ENCODE measurements at regions not wholly inside any gene's neighbourhood (a gene's known extent, or its start where the extent isn't known, plus 50 kb on each side); places are given as distances from the start of the nearest gene placed in this dataset.

- no peaks in the 10 kb centered on the region for H3K79me2 ChIP-seq (ENCODE audit: control insufficient read depth, insufficient read depth, low read length)
- no peak overlapping the region for H4K5ac ChIP-seq (ENCODE audit: low read length)
- H3K27me3 ChIP-seq (ENCODE audit: insufficient read depth, low read length, poor library complexity) = no peaks in the 10 kb centered on the region
- no peak overlapping the region for H3K23ac ChIP-seq (ENCODE audit: low read length)
- no peak overlapping the region for H2BK120ac ChIP-seq (ENCODE audit: low read depth, low read length)
- H3K27ac ChIP-seq (ENCODE audit: low read depth, low read length) = no peak overlapping the region
- H3K36me3 ChIP-seq (ENCODE audit: control insufficient read depth, insufficient read depth, low read length) = no peaks in the 10 kb centered on the region
- WGBS (ENCODE audit: extremely low coverage, insufficient coverage, low lambda C conversion rate) = no CpG with 5 or more reads among the region's 1 CpG
- peak; percentile 29 for DNase-seq
- H3K4me2 ChIP-seq (ENCODE audit: low read length) = no peak overlapping the region
- H3K9ac ChIP-seq (ENCODE audit: low read length) = no peak overlapping the region
- no peaks in the 10 kb centered on the region for H3K4me1 ChIP-seq (ENCODE audit: control insufficient read depth, low read depth, low read length)
- no peak overlapping the region for H3K56ac ChIP-seq (ENCODE audit: low read length)
- no peak overlapping the region for H3K4me3 ChIP-seq (ENCODE audit: low read length)
- H2BK15ac ChIP-seq (replicated peaks; ENCODE audit: low read depth) = no peak overlapping the region
- no peak overlapping the region for H2AK5ac ChIP-seq (ENCODE audit: low read length)
- no peaks in the 10 kb centered on the region for H3K79me1 ChIP-seq (ENCODE audit: low read length)
- no peak overlapping the region for H3K18ac ChIP-seq (ENCODE audit: low read length)
- no peak overlapping the region for H3K4ac ChIP-seq (ENCODE audit: low read depth, low read length)
- H2BK5ac ChIP-seq (ENCODE audit: low read length) = no peak overlapping the region
- no peak overlapping the region for H4K8ac ChIP-seq (ENCODE audit: low read depth, low read length)
Observed at GRCh38 chr4:129929052-129929451, 833.1 kb downstream of the C4orf33 start.

DNA sequence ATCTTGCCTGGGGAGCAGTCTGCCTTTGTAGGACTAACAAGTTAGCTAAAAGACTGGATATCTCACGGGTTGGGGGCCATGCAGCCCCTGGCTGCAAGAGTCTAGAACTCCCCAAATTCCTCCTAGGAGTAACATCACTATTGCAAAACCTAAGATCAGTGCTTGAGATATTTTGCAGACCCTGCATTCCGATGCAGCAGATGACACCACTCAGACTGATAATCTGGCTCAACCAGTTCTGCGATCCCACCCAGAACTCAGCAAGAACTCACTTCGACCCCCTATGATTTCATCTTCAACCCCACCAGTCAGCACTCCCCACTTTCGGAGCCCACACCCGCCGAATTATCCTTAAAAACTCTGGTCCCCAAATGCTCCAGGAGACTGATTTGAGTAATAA, 834.0 kb downstream of the C4orf33 start:
- Histone ChIP-seq H3K9ac (ENCODE audit: low read length) (no peak overlapping the region), H3K4ac (ENCODE audit: low read depth, low read length) (no peak overlapping the region), H4K5ac (ENCODE audit: low read length) (no peak overlapping the region), H3K27ac (ENCODE audit: low read depth, low read length) (no peak overlapping the region), H2AK5ac (ENCODE audit: low read length) (no peak overlapping the region), H3K79me1 (ENCODE audit: low read length) (no peaks in the 10 kb centered on the region), H2BK5ac (ENCODE audit: low read length) (no peak overlapping the region), H3K4me3 (ENCODE audit: low read length) (no peak overlapping the region), H3K36me3 (ENCODE audit: control insufficient read depth, insufficient read depth, low read length) (no peaks in the 10 kb centered on the region), H2BK15ac (replicated peaks; ENCODE audit: low read depth) (no peak overlapping the region), H4K8ac (ENCODE audit: low read depth, low read length) (no peak overlapping the region), H3K4me1 (ENCODE audit: control insufficient read depth, low read depth, low read length) (no peaks in the 10 kb centered on the region), H3K23ac (ENCODE audit: low read length) (no peak overlapping the region), H3K27me3 (ENCODE audit: insufficient read depth, low read length, poor library complexity) (no peaks in the 10 kb centered on the region), H2BK120ac (ENCODE audit: low read depth, low read length) (no peak overlapping the region), H3K56ac (ENCODE audit: low read length) (no peak overlapping the region), H3K79me2 (ENCODE audit: control insufficient read depth, insufficient read depth, low read length) (no peaks in the 10 kb centered on the region), H3K4me2 (ENCODE audit: low read length) (no peak overlapping the region), H3K18ac (ENCODE audit: low read length) (no peak overlapping the region)
- DNase-seq = peak; percentile 39
- WGBS (ENCODE audit: extremely low coverage, insufficient coverage, low lambda C conversion rate) = no CpG with 5 or more reads among the region's 7 CpGs

GRCh38 chr4:129950217-129950616, 854.3 kb downstream of the C4orf33 start:
- no peak overlapping the region for H3K4me2 ChIP-seq (ENCODE audit: low read length)
- no peak overlapping the region for H3K9ac ChIP-seq (ENCODE audit: low read length)
- H3K56ac ChIP-seq (ENCODE audit: low read length) = no peak overlapping the region
- no peak overlapping the region for H2BK5ac ChIP-seq (ENCODE audit: low read length)
- H4K5ac ChIP-seq (ENCODE audit: low read length) = no peak overlapping the region
- H2BK120ac ChIP-seq (ENCODE audit: low read depth, low read length) = no peak overlapping the region
- no peaks in the 10 kb centered on the region for H3K79me1 ChIP-seq (ENCODE audit: low read length)
- H3K18ac ChIP-seq (ENCODE audit: low read length) = no peak overlapping the region
- H4K8ac ChIP-seq (ENCODE audit: low read depth, low read length) = no peak overlapping the region
- no peaks in the 10 kb centered on the region for H3K79me2 ChIP-seq (ENCODE audit: control insufficient read depth, insufficient read depth, low read length)
- H3K4me3 ChIP-seq (ENCODE audit: low read length) = no peak overlapping the region
- no peak overlapping the region for H2BK15ac ChIP-seq (replicated peaks; ENCODE audit: low read depth)
- no peaks in the 10 kb centered on the region for H3K27me3 ChIP-seq (ENCODE audit: insufficient read depth, low read length, poor library complexity)
- H3K23ac ChIP-seq (ENCODE audit: low read length) = no peak overlapping the region
- no peak overlapping the region for H2AK5ac ChIP-seq (ENCODE audit: low read length)
- no peaks in the 10 kb centered on the region for H3K4me1 ChIP-seq (ENCODE audit: control insufficient read depth, low read depth, low read length)
- no peak overlapping the region for H3K4ac ChIP-seq (ENCODE audit: low read depth, low read length)
- DNase-seq = no peak
- no CpG with 5 or more reads among the region's 3 CpGs for WGBS (ENCODE audit: extremely low coverage, insufficient coverage, low lambda C conversion rate)
- no peaks in the 10 kb centered on the region for H3K36me3 ChIP-seq (ENCODE audit: control insufficient read depth, insufficient read depth, low read length)
- no peak overlapping the region for H3K27ac ChIP-seq (ENCODE audit: low read depth, low read length)

DNA sequence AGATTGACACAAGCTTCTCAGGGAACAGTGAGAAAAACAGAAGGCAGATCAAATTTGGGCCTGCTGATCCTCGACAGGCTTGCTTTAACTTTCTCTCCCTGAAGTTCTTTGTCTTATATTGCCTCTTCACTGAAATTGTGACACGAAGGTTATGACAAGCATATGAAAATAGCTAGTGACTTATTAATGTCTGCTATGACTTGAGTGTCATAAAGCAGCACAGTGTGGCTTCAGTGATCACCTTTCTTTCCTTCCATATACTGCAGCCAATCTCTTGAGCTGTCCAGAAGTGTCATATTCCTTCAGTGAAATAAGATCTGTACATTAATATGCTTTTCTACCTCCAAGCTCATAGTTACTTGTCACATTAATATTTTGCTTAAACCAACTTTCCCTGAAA, 870.2 kb downstream of the C4orf33 start:
- Histone ChIP-seq H3K79me1 (ENCODE audit: low read length) (no peaks in the 10 kb centered on the region), H3K4ac (ENCODE audit: low read depth, low read length) (no peak overlapping the region), H3K23ac (ENCODE audit: low read length) (no peak overlapping the region), H3K18ac (ENCODE audit: low read length) (no peak overlapping the region), H4K5ac (ENCODE audit: low read length) (no peak overlapping the region), H3K27ac (ENCODE audit: low read depth, low read length) (no peak overlapping the region), H3K36me3 (ENCODE audit: control insufficient read depth, insufficient read depth, low read length) (no peaks in the 10 kb centered on the region), H3K27me3 (ENCODE audit: insufficient read depth, low read length, poor library complexity) (no peaks in the 10 kb centered on the region), H3K4me1 (ENCODE audit: control insufficient read depth, low read depth, low read length) (no peaks in the 10 kb centered on the region), H3K4me3 (ENCODE audit: low read length) (no peak overlapping the region), H2BK5ac (ENCODE audit: low read length) (no peak overlapping the region), H3K56ac (ENCODE audit: low read length) (no peak overlapping the region), H3K4me2 (ENCODE audit: low read length) (no peak overlapping the region), H2AK5ac (ENCODE audit: low read length) (no peak overlapping the region), H4K8ac (ENCODE audit: low read depth, low read length) (no peak overlapping the region), H3K79me2 (ENCODE audit: control insufficient read depth, insufficient read depth, low read length) (no peaks in the 10 kb centered on the region), H3K9ac (ENCODE audit: low read length) (no peak overlapping the region), H2BK15ac (replicated peaks; ENCODE audit: low read depth) (no peak overlapping the region), H2BK120ac (ENCODE audit: low read depth, low read length) (no peak overlapping the region)
- WGBS (ENCODE audit: extremely low coverage, insufficient coverage, low lambda C conversion rate) = no CpG with 5 or more reads among the region's 2 CpGs
- DNase-seq = no peak

GRCh38 chr4:129968366-129968765, 872.4 kb downstream of the C4orf33 start:
- Histone ChIP-seq H3K27ac (ENCODE audit: low read depth, low read length) (no peak overlapping the region), H3K4me2 (ENCODE audit: low read length) (no peak overlapping the region), H2BK5ac (ENCODE audit: low read length) (no peak overlapping the region), H3K36me3 (ENCODE audit: control insufficient read depth, insufficient read depth, low read length) (no peaks in the 10 kb centered on the region), H3K79me2 (ENCODE audit: control insufficient read depth, insufficient read depth, low read length) (no peaks in the 10 kb centered on the region), H4K5ac (ENCODE audit: low read length) (no peak overlapping the region), H3K4me1 (ENCODE audit: control insufficient read depth, low read depth, low read length) (no peaks in the 10 kb centered on the region), H3K79me1 (ENCODE audit: low read length) (no peaks in the 10 kb centered on the region), H3K27me3 (ENCODE audit: insufficient read depth, low read length, poor library complexity) (no peaks in the 10 kb centered on the region), H2AK5ac (ENCODE audit: low read length) (no peak overlapping the region), H3K23ac (ENCODE audit: low read length) (no peak overlapping the region), H4K8ac (ENCODE audit: low read depth, low read length) (no peak overlapping the region), H2BK15ac (replicated peaks; ENCODE audit: low read depth) (no peak overlapping the region), H2BK120ac (ENCODE audit: low read depth, low read length) (no peak overlapping the region), H3K56ac (ENCODE audit: low read length) (no peak overlapping the region), H3K9ac (ENCODE audit: low read length) (no peak overlapping the region), H3K18ac (ENCODE audit: low read length) (no peak overlapping the region), H3K4ac (ENCODE audit: low read depth, low read length) (no peak overlapping the region), H3K4me3 (ENCODE audit: low read length) (no peak overlapping the region)
- no CpG with 5 or more reads among the region's 3 CpGs for WGBS (ENCODE audit: extremely low coverage, insufficient coverage, low lambda C conversion rate)
- DNase-seq = no peak

- Histone ChIP-seq H4K5ac (ENCODE audit: low read length) (no peak overlapping the region), H3K4me3 (ENCODE audit: low read length) (no peak overlapping the region), H3K56ac (ENCODE audit: low read length) (no peak overlapping the region), H3K4me2 (ENCODE audit: low read length) (no peak overlapping the region), H3K27ac (ENCODE audit: low read depth, low read length) (no peak overlapping the region), H3K27me3 (ENCODE audit: insufficient read depth, low read length, poor library complexity) (no peaks in the 10 kb centered on the region), H3K18ac (ENCODE audit: low read length) (no peak overlapping the region), H3K4ac (ENCODE audit: low read depth, low read length) (no peak overlapping the region), H2BK5ac (ENCODE audit: low read length) (no peak overlapping the region), H2AK5ac (ENCODE audit: low read length) (no peak overlapping the region), H2BK15ac (replicated peaks; ENCODE audit: low read depth) (no peak overlapping the region), H3K9ac (ENCODE audit: low read length) (no peak overlapping the region), H3K79me1 (ENCODE audit: low read length) (no peaks in the 10 kb centered on the region), H2BK120ac (ENCODE audit: low read depth, low read length) (no peak overlapping the region), H4K8ac (ENCODE audit: low read depth, low read length) (no peak overlapping the region), H3K36me3 (ENCODE audit: control insufficient read depth, insufficient read depth, low read length) (no peaks in the 10 kb centered on the region), H3K23ac (ENCODE audit: low read length) (no peak overlapping the region), H3K4me1 (ENCODE audit: control insufficient read depth, low read depth, low read length) (no peaks in the 10 kb centered on the region), H3K79me2 (ENCODE audit: control insufficient read depth, insufficient read depth, low read length) (no peaks in the 10 kb centered on the region)
- DNase-seq = no peak
- WGBS (ENCODE audit: extremely low coverage, insufficient coverage, low lambda C conversion rate) = no CpG with 5 or more reads among the region's 1 CpG
Observed at GRCh38 chr4:129968778-129969177, 872.8 kb downstream of the C4orf33 start.
